ENCODE measurements at regions not wholly inside any gene's neighbourhood (a gene's known extent, or its start where the extent isn't known, plus 50 kb on each side); places are given as distances from the start of the nearest gene placed in this dataset.

- no peak overlapping the region for H3K23ac ChIP-seq (ENCODE audit: insufficient read length, low read depth, low read length)
- DNase-seq, result no peak
- no peak overlapping the region for H2BK5ac ChIP-seq (ENCODE audit: insufficient read length, low read length)
- no peak overlapping the region for H4K5ac ChIP-seq (ENCODE audit: insufficient read length, low read depth, low read length)
- no peaks in the 10 kb centered on the region for H3K23me2 ChIP-seq (ENCODE audit: insufficient read length, low read depth, low read length, poor library complexity, severe bottlenecking)
- no peak overlapping the region for H3K27ac ChIP-seq (ENCODE audit: insufficient read length, low read depth, low read length)
- H3K4me1 ChIP-seq (ENCODE audit: insufficient read depth, low read length), result no peaks in the 10 kb centered on the region
- H3K27me3 Mint-ChIP-seq (ENCODE audit: low read depth), result no peaks in the 10 kb centered on the region
- H2AK5ac ChIP-seq (ENCODE audit: insufficient read length, low read length), result no peak overlapping the region
- no peak overlapping the region for H3K18ac ChIP-seq (ENCODE audit: insufficient read length, low read depth, low read length)
- no peak overlapping the region for H3K14ac ChIP-seq (ENCODE audit: insufficient read depth, low read length)
- H3K9ac ChIP-seq (ENCODE audit: extremely low read depth, insufficient read length, low read length), result no peak overlapping the region
- H2BK12ac ChIP-seq (ENCODE audit: insufficient read length, low read depth, low read length), result no peak overlapping the region
- H4K8ac ChIP-seq (replicated peaks; ENCODE audit: insufficient read length, low read depth, low read length), result no peak overlapping the region
- peaks cover 6 to 13% (median 8%) of the 10 kb centered on the region in 3 experiments for H3K36me3 Mint-ChIP-seq (ENCODE audit: insufficient read depth in 1 of 3, low read depth in 3 of 3)
- TF ChIP-seq CTCF (conservative IDR thresholded peaks at IDR 0.05), result no peak
- no peak overlapping the region for H3K4ac ChIP-seq (ENCODE audit: low read depth, low read length)
- H3T11ph ChIP-seq (ENCODE audit: low read length), result no peak overlapping the region
- H2BK20ac ChIP-seq (ENCODE audit: low read depth, low read length, poor library complexity, severe bottlenecking), result no peak overlapping the region
- no peak overlapping the region for H2BK120ac ChIP-seq (ENCODE audit: low read depth, low read length, poor library complexity, severe bottlenecking)
- no peak overlapping the region for H2AFZ ChIP-seq (ENCODE audit: low read length)
- no peak overlapping the region for H3K4me3 Mint-ChIP-seq
- peaks cover 6 to 14% of the 10 kb centered on the region in 2 experiments for H3K9me3 Mint-ChIP-seq
- no peak overlapping the region for H3K4me2 ChIP-seq (ENCODE audit: insufficient read depth, insufficient read length, low read length)
- no peak overlapping the region; a peak in 1 of 7 replicates for H3K27ac Mint-ChIP-seq
- H3K79me2 ChIP-seq (ENCODE audit: insufficient read depth, low read length), result no peaks in the 10 kb centered on the region
- no peak overlapping the region for H2BK15ac ChIP-seq (ENCODE audit: low read depth, low read length)
- H3K79me1 ChIP-seq (ENCODE audit: insufficient read depth, low read depth, low read length, poor library complexity, severe bottlenecking), result no peaks in the 10 kb centered on the region
- no CpG with 5 or more reads among the region's 6 CpGs for WGBS (ENCODE audit: extremely low coverage, insufficient read length, low lambda C conversion rate)
- peaks cover 13 to 15% of the 10 kb centered on the region in 2 experiments for H3K4me1 Mint-ChIP-seq
- no peaks in the 10 kb centered on the region for H3K27me3 ChIP-seq (ENCODE audit: insufficient read depth, low read length)
- H3K56ac ChIP-seq (ENCODE audit: insufficient read length, low read depth, low read length), result no peak overlapping the region
- H3K9me3 ChIP-seq (ENCODE audit: control insufficient read depth, low read depth, low read length), result peaks cover 7% of the 10 kb centered on the region
- H4K20me1 ChIP-seq (ENCODE audit: control insufficient read depth, insufficient read depth, insufficient read length), result no peaks in the 10 kb centered on the region
- H4K91ac ChIP-seq (ENCODE audit: insufficient read length, low read depth, low read length), result no peak overlapping the region
These were observed 435.8 kb upstream of the JARID2 start for GRCh38 chr6:14810021-14810420.
